ENCODE measurements at regions not wholly inside any gene's neighbourhood (a gene's known extent, or its start where the extent isn't known, plus 50 kb on each side); places are given as distances from the start of the nearest gene placed in this dataset.

DNA sequence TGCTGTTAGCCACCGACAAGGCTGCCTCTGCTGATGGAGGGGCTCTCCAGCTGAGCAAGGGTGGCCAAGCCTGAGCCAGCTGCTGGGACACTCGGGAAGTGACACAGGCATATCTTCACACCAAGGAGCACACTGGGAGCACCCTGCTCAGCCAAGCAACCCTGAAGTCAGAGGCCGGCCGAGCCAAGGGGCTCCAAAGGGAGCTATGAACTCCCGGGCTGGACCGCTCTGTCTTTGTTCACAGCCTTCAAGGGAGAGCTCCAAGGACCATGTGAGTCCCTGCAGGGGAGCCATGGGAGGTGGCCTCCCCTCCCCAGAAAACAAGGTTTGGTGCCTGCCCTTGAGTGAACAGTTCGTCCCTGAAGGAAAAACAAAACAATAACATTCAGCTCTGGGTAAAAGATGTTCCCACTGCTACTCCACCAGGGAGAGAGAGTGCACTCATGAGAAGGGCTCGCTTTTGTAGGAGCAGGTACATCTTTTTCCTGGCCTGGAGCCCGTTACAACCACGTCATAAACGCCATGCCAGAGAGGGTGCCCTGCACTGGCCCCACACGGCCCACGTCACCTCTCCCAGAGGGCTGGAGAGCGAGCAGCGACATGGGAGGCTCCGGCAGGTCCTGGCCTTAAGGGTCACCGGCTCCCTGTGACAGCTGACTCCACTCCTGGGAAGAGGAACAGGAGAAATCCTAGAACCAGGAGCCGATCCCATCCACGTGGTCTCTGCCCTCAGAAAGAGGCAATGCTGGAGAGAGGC is 56.3 kb upstream of the SLC25A33 start:
- no peaks in the 10 kb centered on the region for H3F3A ChIP-seq (replicated peaks; ENCODE audit: insufficient read depth)
- H3K4me3 ChIP-seq (ENCODE audit: low read depth in 2 of 2, low read length in 1 of 2), result no peak overlapping the region
- WGBS (ENCODE audit: low lambda C conversion rate), result 75% methylated on average over 7 of the region's 19 CpGs
- H3K27ac ChIP-seq (ENCODE audit: low read depth in 2 of 2, low read length in 1 of 2), result no peak overlapping the region
- no peaks in the 10 kb centered on the region; a peak in 1 of 4 replicates for H3K4me1 ChIP-seq (ENCODE audit: control insufficient read depth in 1 of 2, insufficient read depth in 2 of 2, low read depth in 1 of 2, low read length in 1 of 2)
- H3K27me3 ChIP-seq (ENCODE audit: insufficient read depth), result no peaks in the 10 kb centered on the region
- ChIA-PET CTCF (interaction anchor here (0.6 to 1.5 kb wide), 6 partner anchors 8 to 216 kb away, joined by 3 to 8 read pairs (median 4); no protein-coding TSS in a partner anchor), POLR2A (no interaction called here)
- no peaks in the 10 kb centered on the region for H4K20me1 ChIP-seq (ENCODE audit: insufficient read depth)
- no peaks in the 10 kb centered on the region for H3K36me3 ChIP-seq (replicated peaks in 1 of 2; ENCODE audit: control insufficient read depth in 1 of 2, insufficient read depth in 2 of 2, low read length in 1 of 2)
- peak; percentile 1 for DNase-seq
- H3K4me2 ChIP-seq, result no peak overlapping the region
- H3K9me2 ChIP-seq, result no peaks in the 10 kb centered on the region
- TF ChIP-seq, protein P1, sequence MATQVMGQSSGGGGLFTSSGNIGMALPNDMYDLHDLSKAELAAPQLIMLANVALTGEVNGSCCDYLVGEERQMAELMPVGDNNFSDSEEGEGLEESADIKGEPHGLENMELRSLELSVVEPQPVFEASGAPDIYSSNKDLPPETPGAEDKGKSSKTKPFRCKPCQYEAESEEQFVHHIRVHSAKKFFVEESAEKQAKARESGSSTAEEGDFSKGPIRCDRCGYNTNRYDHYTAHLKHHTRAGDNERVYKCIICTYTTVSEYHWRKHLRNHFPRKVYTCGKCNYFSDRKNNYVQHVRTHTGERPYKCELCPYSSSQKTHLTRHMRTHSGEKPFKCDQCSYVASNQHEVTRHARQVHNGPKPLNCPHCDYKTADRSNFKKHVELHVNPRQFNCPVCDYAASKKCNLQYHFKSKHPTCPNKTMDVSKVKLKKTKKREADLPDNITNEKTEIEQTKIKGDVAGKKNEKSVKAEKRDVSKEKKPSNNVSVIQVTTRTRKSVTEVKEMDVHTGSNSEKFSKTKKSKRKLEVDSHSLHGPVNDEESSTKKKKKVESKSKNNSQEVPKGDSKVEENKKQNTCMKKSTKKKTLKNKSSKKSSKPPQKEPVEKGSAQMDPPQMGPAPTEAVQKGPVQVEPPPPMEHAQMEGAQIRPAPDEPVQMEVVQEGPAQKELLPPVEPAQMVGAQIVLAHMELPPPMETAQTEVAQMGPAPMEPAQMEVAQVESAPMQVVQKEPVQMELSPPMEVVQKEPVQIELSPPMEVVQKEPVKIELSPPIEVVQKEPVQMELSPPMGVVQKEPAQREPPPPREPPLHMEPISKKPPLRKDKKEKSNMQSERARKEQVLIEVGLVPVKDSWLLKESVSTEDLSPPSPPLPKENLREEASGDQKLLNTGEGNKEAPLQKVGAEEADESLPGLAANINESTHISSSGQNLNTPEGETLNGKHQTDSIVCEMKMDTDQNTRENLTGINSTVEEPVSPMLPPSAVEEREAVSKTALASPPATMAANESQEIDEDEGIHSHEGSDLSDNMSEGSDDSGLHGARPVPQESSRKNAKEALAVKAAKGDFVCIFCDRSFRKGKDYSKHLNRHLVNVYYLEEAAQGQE (IDR thresholded peaks at IDR 0.05; ENCODE audit: low read depth, low read length), result no peak
- TF ChIP-seq RAD21 (IDR thresholded peaks at IDR 0.05; ENCODE audit: low read length) (no peak), GABPA (IDR thresholded peaks at IDR 0.05; ENCODE audit: low read depth) (no peak), EP300 (IDR thresholded peaks at IDR 0.05; ENCODE audit: borderline replicate concordance in 1 of 2, low read depth in 1 of 2, low read length in 1 of 2) (no peak), EZH2phosphoT487 (IDR thresholded peaks at IDR 0.05; ENCODE audit: borderline replicate concordance, low read depth) (no peak), FOSL2 (IDR thresholded peaks at IDR 0.05; ENCODE audit: borderline replicate concordance, low read depth) (no peak), JUND (IDR thresholded peaks at IDR 0.05) (no peak), MEF2A (IDR thresholded peaks at IDR 0.05; ENCODE audit: borderline replicate concordance, low read depth) (no peak), YY1 (IDR thresholded peaks at IDR 0.05; ENCODE audit: low read depth) (no peak), NFIC (IDR thresholded peaks at IDR 0.05; ENCODE audit: borderline replicate concordance) (no peak), NRF1 (IDR thresholded peaks at IDR 0.05; ENCODE audit: low read depth, low read length) (no peak), ELF1 (IDR thresholded peaks at IDR 0.05) (no peak), TAF1 (IDR thresholded peaks at IDR 0.05; ENCODE audit: borderline replicate concordance, low read depth, low read length) (no peak)
- TF ChIP-seq, protein P2, sequence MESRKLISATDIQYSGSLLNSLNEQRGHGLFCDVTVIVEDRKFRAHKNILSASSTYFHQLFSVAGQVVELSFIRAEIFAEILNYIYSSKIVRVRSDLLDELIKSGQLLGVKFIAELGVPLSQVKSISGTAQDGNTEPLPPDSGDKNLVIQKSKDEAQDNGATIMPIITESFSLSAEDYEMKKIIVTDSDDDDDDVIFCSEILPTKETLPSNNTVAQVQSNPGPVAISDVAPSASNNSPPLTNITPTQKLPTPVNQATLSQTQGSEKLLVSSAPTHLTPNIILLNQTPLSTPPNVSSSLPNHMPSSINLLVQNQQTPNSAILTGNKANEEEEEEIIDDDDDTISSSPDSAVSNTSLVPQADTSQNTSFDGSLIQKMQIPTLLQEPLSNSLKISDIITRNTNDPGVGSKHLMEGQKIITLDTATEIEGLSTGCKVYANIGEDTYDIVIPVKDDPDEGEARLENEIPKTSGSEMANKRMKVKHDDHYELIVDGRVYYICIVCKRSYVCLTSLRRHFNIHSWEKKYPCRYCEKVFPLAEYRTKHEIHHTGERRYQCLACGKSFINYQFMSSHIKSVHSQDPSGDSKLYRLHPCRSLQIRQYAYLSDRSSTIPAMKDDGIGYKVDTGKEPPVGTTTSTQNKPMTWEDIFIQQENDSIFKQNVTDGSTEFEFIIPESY (IDR thresholded peaks at IDR 0.05; ENCODE audit: borderline replicate concordance, low read depth), result no peak
- TF ChIP-seq, protein P3, sequence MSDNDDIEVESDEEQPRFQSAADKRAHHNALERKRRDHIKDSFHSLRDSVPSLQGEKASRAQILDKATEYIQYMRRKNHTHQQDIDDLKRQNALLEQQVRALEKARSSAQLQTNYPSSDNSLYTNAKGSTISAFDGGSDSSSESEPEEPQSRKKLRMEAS (IDR thresholded peaks at IDR 0.05; ENCODE audit: low read depth), result no peak
- TF ChIP-seq, protein P4, sequence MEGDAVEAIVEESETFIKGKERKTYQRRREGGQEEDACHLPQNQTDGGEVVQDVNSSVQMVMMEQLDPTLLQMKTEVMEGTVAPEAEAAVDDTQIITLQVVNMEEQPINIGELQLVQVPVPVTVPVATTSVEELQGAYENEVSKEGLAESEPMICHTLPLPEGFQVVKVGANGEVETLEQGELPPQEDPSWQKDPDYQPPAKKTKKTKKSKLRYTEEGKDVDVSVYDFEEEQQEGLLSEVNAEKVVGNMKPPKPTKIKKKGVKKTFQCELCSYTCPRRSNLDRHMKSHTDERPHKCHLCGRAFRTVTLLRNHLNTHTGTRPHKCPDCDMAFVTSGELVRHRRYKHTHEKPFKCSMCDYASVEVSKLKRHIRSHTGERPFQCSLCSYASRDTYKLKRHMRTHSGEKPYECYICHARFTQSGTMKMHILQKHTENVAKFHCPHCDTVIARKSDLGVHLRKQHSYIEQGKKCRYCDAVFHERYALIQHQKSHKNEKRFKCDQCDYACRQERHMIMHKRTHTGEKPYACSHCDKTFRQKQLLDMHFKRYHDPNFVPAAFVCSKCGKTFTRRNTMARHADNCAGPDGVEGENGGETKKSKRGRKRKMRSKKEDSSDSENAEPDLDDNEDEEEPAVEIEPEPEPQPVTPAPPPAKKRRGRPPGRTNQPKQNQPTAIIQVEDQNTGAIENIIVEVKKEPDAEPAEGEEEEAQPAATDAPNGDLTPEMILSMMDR (IDR thresholded peaks at IDR 0.05), result no peak
- TF ChIP-seq, protein P5, sequence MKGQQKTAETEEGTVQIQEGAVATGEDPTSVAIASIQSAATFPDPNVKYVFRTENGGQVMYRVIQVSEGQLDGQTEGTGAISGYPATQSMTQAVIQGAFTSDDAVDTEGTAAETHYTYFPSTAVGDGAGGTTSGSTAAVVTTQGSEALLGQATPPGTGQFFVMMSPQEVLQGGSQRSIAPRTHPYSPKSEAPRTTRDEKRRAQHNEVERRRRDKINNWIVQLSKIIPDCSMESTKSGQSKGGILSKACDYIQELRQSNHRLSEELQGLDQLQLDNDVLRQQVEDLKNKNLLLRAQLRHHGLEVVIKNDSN (IDR thresholded peaks at IDR 0.05; ENCODE audit: borderline replicate concordance, low read depth), result no peak
- no peak overlapping the region for H3K9ac ChIP-seq
- H3K79me2 ChIP-seq (ENCODE audit: insufficient read depth), result no peaks in the 10 kb centered on the region
- no peaks in the 10 kb centered on the region for H3K9me3 ChIP-seq
- H2AFZ ChIP-seq (ENCODE audit: low read depth), result no peak overlapping the region
